ENCODE measurements at regions not wholly inside any gene's neighbourhood (a gene's known extent, or its start where the extent isn't known, plus 50 kb on each side); places are given as distances from the start of the nearest gene placed in this dataset.

GRCh38 chr13:58773280-58773859 is 1141.8 kb downstream of the PCDH17 start:
- no CpG with 5 or more reads among the region's 25 CpGs for WGBS (ENCODE audit: extremely low coverage, insufficient read length, low lambda C conversion rate)
- Histone ChIP-seq H3K79me1 (ENCODE audit: insufficient read depth, low read depth, low read length, poor library complexity, severe bottlenecking) (no peaks in the 10 kb centered on the region), H3K56ac (ENCODE audit: insufficient read length, low read depth, low read length) (no peak overlapping the region), H2BK15ac (ENCODE audit: low read depth, low read length) (no peak overlapping the region), H3K4ac (ENCODE audit: low read depth, low read length) (no peak overlapping the region), H3K4me1 (ENCODE audit: insufficient read depth, low read length) (no peaks in the 10 kb centered on the region), H3K14ac (ENCODE audit: insufficient read depth, low read length) (no peak overlapping the region), H4K5ac (ENCODE audit: insufficient read length, low read depth, low read length) (no peak overlapping the region), H3K79me2 (ENCODE audit: insufficient read depth, low read length) (no peaks in the 10 kb centered on the region), H3T11ph (ENCODE audit: low read length) (no peak overlapping the region), H2BK5ac (ENCODE audit: insufficient read length, low read length) (no peak overlapping the region), H3K27me3 (ENCODE audit: insufficient read depth, low read length) (no peaks in the 10 kb centered on the region), H2BK12ac (ENCODE audit: insufficient read length, low read depth, low read length) (no peak overlapping the region), H3K27ac (ENCODE audit: insufficient read length, low read depth, low read length) (no peak overlapping the region), H2AFZ (ENCODE audit: low read length) (no peak overlapping the region), H3K18ac (ENCODE audit: insufficient read length, low read depth, low read length) (no peak overlapping the region), H4K20me1 (ENCODE audit: control insufficient read depth, insufficient read depth, insufficient read length) (no peaks in the 10 kb centered on the region), H3K9ac (ENCODE audit: extremely low read depth, insufficient read length, low read length) (no peak overlapping the region), H2AK5ac (ENCODE audit: insufficient read length, low read length) (no peak overlapping the region), H3K9me3 (ENCODE audit: control insufficient read depth, low read depth, low read length) (no peaks in the 10 kb centered on the region), H3K23ac (ENCODE audit: insufficient read length, low read depth, low read length) (no peak overlapping the region), H3K4me2 (ENCODE audit: insufficient read depth, insufficient read length, low read length) (no peak overlapping the region), H2BK20ac (ENCODE audit: low read depth, low read length, poor library complexity, severe bottlenecking) (no peak overlapping the region), H4K8ac (replicated peaks; ENCODE audit: insufficient read length, low read depth, low read length) (no peak overlapping the region), H3K23me2 (ENCODE audit: insufficient read length, low read depth, low read length, poor library complexity, severe bottlenecking) (no peaks in the 10 kb centered on the region), H4K91ac (ENCODE audit: insufficient read length, low read depth, low read length) (no peak overlapping the region), H2BK120ac (ENCODE audit: low read depth, low read length, poor library complexity, severe bottlenecking) (no peak overlapping the region)
- peaks cover 0 to 8% (median 0%) of the 10 kb centered on the region in 3 experiments; a peak in 2 of 7 replicates for H3K36me3 Mint-ChIP-seq (ENCODE audit: insufficient read depth in 1 of 3, low read depth in 3 of 3)
- H3K27ac Mint-ChIP-seq = no peak overlapping the region; a peak in 1 of 7 replicates
- peaks cover 0 to 2% of the 10 kb centered on the region in 2 experiments; a peak in 1 of 5 replicates for H3K9me3 Mint-ChIP-seq
- DNase-seq = no peak
- H3K4me1 Mint-ChIP-seq = no peaks in the 10 kb centered on the region
- no peak for TF ChIP-seq CTCF (conservative IDR thresholded peaks at IDR 0.05)
- H3K4me3 Mint-ChIP-seq = no peak overlapping the region
- no peaks in the 10 kb centered on the region for H3K27me3 Mint-ChIP-seq (ENCODE audit: low read depth)
